Esophagus (tissue), 2 donors: ENCODE measurements at regions not wholly inside any gene's neighbourhood (a gene's known extent, or its start where the extent isn't known, plus 50 kb on each side); places are given as distances from the start of the nearest gene placed in this dataset.

ENCODE experiments used
- H3K27ac ChIP-seq, 2 donors: one replicate each; pipeline ENCODE4 v1.5.1; 2013; ENCODE audit warnings: low read depth in 2 of 2, mild to moderate bottlenecking in 2 of 2, inconsistent platforms in 1 of 2, low read length in 1 of 2, moderate library complexity in 1 of 2
- H3K27me3 ChIP-seq, 2 donors: one replicate each; pipeline ENCODE4 v1.6.1; 2013; ENCODE audit warnings: low read length in 2 of 2, control low read depth in 1 of 2, mild to moderate bottlenecking in 1 of 2; ENCODE audit not compliant: insufficient read depth in 2 of 2, control insufficient read depth in 1 of 2
- H3K36me3 ChIP-seq, 2 donors: one replicate each; pipeline ENCODE4 v1.6.1; 2013; ENCODE audit warnings: low read length in 1 of 2; ENCODE audit not compliant: control insufficient read depth in 2 of 2, insufficient read depth in 2 of 2
- H3K4me1 ChIP-seq, 2 donors: one replicate each; pipeline ENCODE4 v1.6.1; 2013; ENCODE audit warnings: low read length in 1 of 2; ENCODE audit not compliant: control insufficient read depth in 2 of 2, insufficient read depth in 2 of 2
- H3K4me3 ChIP-seq, 2 donors: one replicate each; pipeline ENCODE4 v1.5.1; 2013; ENCODE audit warnings: low read length in 2 of 2, mild to moderate bottlenecking in 2 of 2, low read depth in 1 of 2, moderate library complexity in 1 of 2
- H3K9me3 ChIP-seq, 2 donors: one replicate each; pipeline ENCODE4 v1.6.1; 2013; ENCODE audit warnings: mild to moderate bottlenecking in 2 of 2, low read depth in 1 of 2, low read length in 1 of 2, moderate library complexity in 1 of 2; ENCODE audit not compliant: control insufficient read depth in 2 of 2, insufficient read depth in 1 of 2
- WGBS, 2 donors: extraction: QIAGEN DNeasy Blood & Tissue Kit; methylation state at CpG; one replicate each; pipeline ENCODE4 v1.1.7; 2013; 5-methylcytosine and 5-hydroxymethylcytosine counted together
- donor health status: healthy with polysubstance abuse.
- donor health status: Bipolar disorder and iron deficiency.

DNA sequence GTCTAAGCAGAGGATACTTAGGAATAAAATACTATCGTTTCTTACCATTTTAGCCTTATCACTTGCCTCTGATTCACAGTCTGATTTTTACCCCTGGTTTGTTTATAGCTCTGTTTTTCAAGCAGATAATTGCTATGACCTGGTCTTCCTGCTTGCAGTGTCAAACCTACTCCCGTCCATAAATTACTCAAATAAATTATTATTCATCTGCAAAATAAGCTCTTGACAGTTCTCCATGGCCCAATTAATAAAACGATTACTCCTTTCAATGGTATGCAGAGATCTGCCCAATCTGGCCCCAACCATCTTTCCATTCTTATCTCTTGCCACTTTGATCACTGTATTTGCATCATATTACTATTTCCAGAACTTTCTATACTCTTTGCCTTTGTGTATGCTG, 354.0 kb downstream of the CCDC85A start:
- H3K4me1 ChIP-seq: no peaks in the 10 kb centered on the region
- H3K4me3 ChIP-seq: no peak overlapping the region
- 66 to 68% methylated on average over 3 of the region's 3 CpGs for WGBS, 2 donors
- H3K9me3 ChIP-seq: no peaks in the 10 kb centered on the region
- H3K27ac ChIP-seq: no peak overlapping the region
- H3K36me3 ChIP-seq: no peaks in the 10 kb centered on the region
- H3K27me3 ChIP-seq: no peaks in the 10 kb centered on the region

DNA sequence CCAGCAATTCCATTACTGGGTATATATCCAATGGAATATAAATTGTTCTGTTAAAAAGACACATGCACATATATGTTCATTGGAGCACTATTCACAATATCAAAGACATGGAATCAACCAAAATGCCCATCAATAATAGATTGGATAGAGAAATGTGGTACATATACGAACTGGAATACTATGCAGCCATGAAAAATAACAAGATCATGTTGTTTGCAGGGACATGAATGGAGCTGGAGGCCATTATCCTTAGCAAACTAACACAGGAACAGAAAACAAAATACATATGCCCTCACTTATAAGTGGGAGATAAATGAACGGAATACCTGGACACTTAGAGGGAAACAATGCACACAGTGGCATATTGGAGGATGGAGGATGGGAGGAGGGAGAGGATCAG, 355.8 kb downstream of the CCDC85A start:
- WGBS, 2 donors: 77 to 86% methylated on average over 2 of the region's 2 CpGs

DNA sequence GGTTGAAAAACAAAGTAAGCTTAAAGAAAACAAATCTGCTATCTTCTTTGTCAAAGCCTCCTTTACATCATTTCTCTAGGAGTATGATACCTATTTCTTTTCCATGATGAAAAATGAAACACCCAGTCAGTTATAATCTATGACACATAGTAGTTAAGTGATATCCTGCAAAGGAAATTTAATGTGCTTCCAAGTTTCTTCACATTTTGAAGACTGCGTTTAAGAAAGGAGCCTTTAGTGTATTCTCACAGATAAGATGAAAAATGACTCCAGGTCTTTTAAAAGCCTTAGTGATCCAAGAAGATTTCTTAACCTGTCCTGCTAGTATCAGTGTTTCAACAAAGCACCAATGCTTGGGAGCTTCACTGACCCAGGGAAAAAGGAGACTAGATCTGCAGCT, 356.7 kb downstream of the CCDC85A start:
- WGBS, 2 donors: 63 to 72% methylated on average over 1 of the region's 1 CpG
- H3K9me3 ChIP-seq: no peaks in the 10 kb centered on the region
- no peaks in the 10 kb centered on the region for H3K36me3 ChIP-seq

More for the DNA sequence above, 355.8 kb downstream of the CCDC85A start:
- no peak overlapping the region for H3K4me3 ChIP-seq
- H3K9me3 ChIP-seq: no peaks in the 10 kb centered on the region
- no peak overlapping the region for H3K27ac ChIP-seq
- no peaks in the 10 kb centered on the region for H3K27me3 ChIP-seq
- H3K4me1 ChIP-seq: no peaks in the 10 kb centered on the region
- H3K36me3 ChIP-seq: no peaks in the 10 kb centered on the region

DNA sequence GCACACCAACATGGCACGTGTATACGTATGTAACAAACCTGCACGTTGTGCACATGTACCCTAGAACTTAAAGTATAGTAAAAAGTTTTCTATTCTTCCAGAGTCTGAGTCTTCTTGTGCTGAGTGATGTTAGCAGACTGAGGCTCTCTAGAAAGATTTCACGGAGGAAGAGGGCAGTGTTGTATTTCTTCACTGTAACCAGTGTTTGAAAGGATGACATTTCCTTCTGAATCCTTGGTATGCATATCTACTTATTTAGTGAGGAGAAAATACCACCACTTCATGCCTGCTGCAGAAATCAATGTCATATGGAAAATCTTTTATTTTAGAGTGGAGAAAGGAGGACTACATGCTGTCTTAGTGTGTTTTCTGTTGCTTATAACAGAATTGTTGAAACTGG, 357.1 kb downstream of the CCDC85A start:
- H3K27ac ChIP-seq: no peak overlapping the region
- no peaks in the 10 kb centered on the region for H3K36me3 ChIP-seq
- no peaks in the 10 kb centered on the region for H3K27me3 ChIP-seq
- WGBS, 2 donors: 56 to 74% methylated on average over 4 of the region's 4 CpGs
- H3K4me1 ChIP-seq: no peaks in the 10 kb centered on the region
- H3K4me3 ChIP-seq: no peak overlapping the region
- no peaks in the 10 kb centered on the region for H3K9me3 ChIP-seq

More for the DNA sequence above, 356.7 kb downstream of the CCDC85A start:
- Histone ChIP-seq H3K4me1 (no peaks in the 10 kb centered on the region), H3K27me3 (no peaks in the 10 kb centered on the region), H3K27ac (no peak overlapping the region), H3K4me3 (no peak overlapping the region)

DNA sequence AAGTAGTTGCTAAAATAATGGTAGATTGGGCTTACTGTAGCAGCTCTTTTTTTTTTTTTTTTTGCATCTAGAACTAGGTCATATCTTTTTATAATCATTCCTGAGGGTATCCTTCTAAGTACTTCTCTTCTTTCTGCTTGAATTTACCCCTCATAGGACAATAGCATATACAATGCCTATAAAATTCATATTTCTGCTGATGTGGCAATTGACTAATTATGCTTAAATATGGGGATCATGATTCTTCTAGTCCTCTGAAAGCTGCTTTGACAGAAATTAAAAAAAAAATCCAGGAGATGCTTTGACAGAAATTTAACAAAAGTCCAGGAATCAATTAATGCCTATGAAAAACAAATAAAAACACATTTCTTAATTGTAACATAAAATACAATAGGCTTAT, 358.4 kb downstream of the CCDC85A start:
- Histone ChIP-seq H3K9me3 (no peaks in the 10 kb centered on the region), H3K27ac (no peak overlapping the region), H3K36me3 (no peaks in the 10 kb centered on the region), H3K4me3 (no peak overlapping the region), H3K27me3 (no peaks in the 10 kb centered on the region), H3K4me1 (no peaks in the 10 kb centered on the region)

DNA sequence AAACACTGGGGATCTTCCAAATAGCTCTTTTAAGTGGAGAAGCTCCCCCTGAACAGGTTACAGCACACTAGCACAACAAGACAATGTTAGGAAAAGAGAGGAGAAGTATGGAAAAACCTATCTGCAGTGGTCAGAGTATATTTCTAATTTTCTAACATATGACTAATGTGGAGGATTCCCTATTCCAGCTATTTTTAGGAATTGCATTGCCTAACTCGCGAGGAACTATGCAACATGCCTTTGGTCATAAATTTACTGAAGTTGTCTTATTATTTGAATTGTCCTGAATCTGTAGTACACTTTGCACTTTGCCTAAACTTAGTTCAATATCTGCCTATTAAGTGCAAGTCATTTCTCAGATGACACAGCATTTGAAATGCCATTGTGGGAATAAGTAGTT, 381.4 kb downstream of the CCDC85A start:
- no peak overlapping the region for H3K27ac ChIP-seq
- no peaks in the 10 kb centered on the region for H3K27me3 ChIP-seq
- H3K4me3 ChIP-seq: no peak overlapping the region
- H3K4me1 ChIP-seq: no peaks in the 10 kb centered on the region
- no peaks in the 10 kb centered on the region for H3K36me3 ChIP-seq
- no peaks in the 10 kb centered on the region for H3K9me3 ChIP-seq
- WGBS, 2 donors: 86 to 90% methylated on average over 2 of the region's 2 CpGs

DNA sequence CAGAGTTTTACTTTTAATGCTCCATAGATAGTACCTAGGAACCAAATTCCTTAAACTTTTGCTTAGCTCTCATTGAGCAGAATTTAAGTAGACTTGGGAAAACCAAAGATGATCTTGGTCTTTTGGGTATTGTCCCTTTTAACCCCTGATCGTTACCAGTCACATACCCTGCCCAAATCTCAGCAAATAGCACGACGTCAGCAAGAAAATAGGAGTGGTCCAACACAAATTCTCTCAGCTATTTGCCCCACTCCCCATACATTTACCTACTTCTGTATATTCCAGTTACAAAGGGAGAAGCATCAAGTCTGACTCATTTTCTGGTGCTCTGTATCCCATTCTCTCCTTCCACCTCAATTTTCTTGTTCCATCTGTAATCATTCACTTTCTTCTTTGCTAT, 387.3 kb downstream of the CCDC85A start:
- Histone ChIP-seq H3K27ac (no peak overlapping the region), H3K36me3 (no peaks in the 10 kb centered on the region), H3K9me3 (peaks cover 2 to 3% of the 10 kb centered on the region in 2 donors), H3K27me3 (no peaks in the 10 kb centered on the region), H3K4me3 (no peak overlapping the region), H3K4me1 (no peaks in the 10 kb centered on the region)
- 65 to 78% methylated on average over 3 of the region's 3 CpGs for WGBS, 2 donors

DNA sequence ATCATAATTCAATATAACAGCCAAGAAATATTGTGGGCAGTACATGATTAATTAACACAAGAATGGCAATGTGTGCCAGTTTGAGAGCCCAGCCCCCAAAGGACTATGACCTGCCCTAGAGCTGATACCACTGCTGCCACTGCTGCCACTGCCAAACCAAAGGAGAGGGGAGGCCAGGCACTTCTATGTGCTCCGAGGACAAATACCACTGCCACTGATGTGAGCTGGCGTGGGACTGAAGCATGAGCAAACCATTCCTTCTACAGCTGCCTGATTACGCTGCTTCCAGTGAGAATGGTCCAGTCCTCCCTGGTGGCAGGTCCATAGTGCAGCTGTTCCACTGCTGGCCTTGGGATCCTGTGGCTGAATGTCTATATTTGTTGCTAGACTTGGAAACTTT, 392.2 kb downstream of the CCDC85A start:
- peaks cover 3 to 4% of the 10 kb centered on the region in 2 donors for H3K9me3 ChIP-seq
- H3K27me3 ChIP-seq: no peaks in the 10 kb centered on the region
- no peaks in the 10 kb centered on the region for H3K36me3 ChIP-seq
- H3K4me3 ChIP-seq: no peak overlapping the region
- 49 to 82% methylated on average over 3 of the region's 3 CpGs for WGBS, 2 donors
- H3K27ac ChIP-seq: no peak overlapping the region
- H3K4me1 ChIP-seq: no peaks in the 10 kb centered on the region

DNA sequence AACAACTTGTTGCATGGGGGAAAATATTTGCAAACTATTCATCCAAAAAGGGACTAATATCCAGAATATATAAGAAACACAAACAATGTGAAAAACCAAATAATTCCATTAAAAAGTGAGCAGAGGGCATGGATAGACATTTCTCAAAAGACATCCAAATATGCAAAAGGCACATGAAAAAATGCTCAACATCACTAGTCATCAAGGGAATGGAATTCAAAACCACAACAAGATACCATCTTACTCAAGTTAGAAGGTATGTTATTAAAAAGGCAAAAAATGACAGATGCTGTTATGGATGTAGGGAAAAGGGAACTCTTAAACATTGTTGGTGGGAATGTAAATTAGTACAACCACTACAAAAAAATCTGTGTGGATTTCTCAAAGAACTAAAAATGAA, 396.5 kb downstream of the CCDC85A start:
- Histone ChIP-seq H3K36me3 (no peaks in the 10 kb centered on the region), H3K4me1 (no peaks in the 10 kb centered on the region), H3K9me3 (peaks cover 3 to 4% of the 10 kb centered on the region in 2 donors), H3K27me3 (no peaks in the 10 kb centered on the region), H3K27ac (no peak overlapping the region), H3K4me3 (no peak overlapping the region)

GRCh38 chr2:56582570-56582969, 398.8 kb downstream of the CCDC85A start:
- no peak overlapping the region for H3K27ac ChIP-seq
- no peaks in the 10 kb centered on the region for H3K4me1 ChIP-seq
- 44 to 54% methylated on average over 1 of the region's 1 CpG for WGBS, 2 donors
- H3K9me3 ChIP-seq: no peaks in the 10 kb centered on the region
- H3K36me3 ChIP-seq: no peaks in the 10 kb centered on the region
- H3K27me3 ChIP-seq: no peaks in the 10 kb centered on the region
- H3K4me3 ChIP-seq: no peak overlapping the region
